ENCODE measurements at regions not wholly inside any gene's neighbourhood (a gene's known extent, or its start where the extent isn't known, plus 50 kb on each side); places are given as distances from the start of the nearest gene placed in this dataset.

DNA sequence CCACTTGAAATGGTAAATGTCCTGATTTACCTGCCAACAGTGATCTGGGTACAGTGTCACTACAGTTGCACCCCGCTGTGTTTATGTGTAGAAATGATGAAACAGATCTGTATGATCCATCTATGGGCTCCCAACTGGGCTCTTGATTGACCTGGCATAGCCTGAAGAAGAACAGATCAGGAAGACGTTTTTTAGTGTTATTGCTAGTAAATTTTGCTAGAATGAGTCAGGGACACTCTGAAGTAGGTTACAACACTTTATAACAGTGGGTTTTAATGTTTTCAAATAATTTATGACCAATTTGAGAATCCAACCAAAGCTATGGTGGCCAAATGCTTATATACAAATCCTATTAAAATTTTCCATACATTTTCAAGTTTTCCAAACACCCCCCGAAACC lies 110.3 kb downstream of the DKK1 start:
- Mint-ChIP-seq H3K36me3 (ENCODE audit: low read depth) (no peaks in the 10 kb centered on the region), H3K27ac (no peak overlapping the region), H3K9me3 (peaks cover 7% of the 10 kb centered on the region), H3K4me1 (no peaks in the 10 kb centered on the region), H3K27me3 (ENCODE audit: low read depth, poor library complexity) (no peaks in the 10 kb centered on the region), H3K4me3 (no peak overlapping the region)
- DNase-seq, result no peak
- TF ChIP-seq CTCF (IDR thresholded peaks at IDR 0.05), result no peak

GRCh38 chr10:52434734-52435133 lies 120.7 kb downstream of the DKK1 start:
- no peaks in the 10 kb centered on the region for H3K36me3 Mint-ChIP-seq (ENCODE audit: low read depth)
- no peak overlapping the region for H3K4me3 Mint-ChIP-seq
- H3K27ac Mint-ChIP-seq, result no peak overlapping the region
- H3K9me3 Mint-ChIP-seq, result no peaks in the 10 kb centered on the region
- H3K4me1 Mint-ChIP-seq, result no peaks in the 10 kb centered on the region
- DNase-seq, result no peak
- no peak for TF ChIP-seq CTCF (IDR thresholded peaks at IDR 0.05)
- no peaks in the 10 kb centered on the region for H3K27me3 Mint-ChIP-seq (ENCODE audit: low read depth, poor library complexity)

- no peak for TF ChIP-seq CTCF (IDR thresholded peaks at IDR 0.05)
- Mint-ChIP-seq H3K27ac (no peak overlapping the region), H3K36me3 (ENCODE audit: low read depth) (no peaks in the 10 kb centered on the region), H3K9me3 (no peaks in the 10 kb centered on the region), H3K27me3 (ENCODE audit: low read depth, poor library complexity) (no peaks in the 10 kb centered on the region), H3K4me1 (peaks cover 9% of the 10 kb centered on the region), H3K4me3 (no peak overlapping the region)
- no peak for DNase-seq
Measured at GRCh38 chr10:52436664-52437063, 122.6 kb downstream of the DKK1 start.

GRCh38 chr10:52437205-52437646 lies 123.1 kb downstream of the DKK1 start:
- no peak overlapping the region for H3K27ac Mint-ChIP-seq
- H3K27me3 Mint-ChIP-seq (ENCODE audit: low read depth, poor library complexity), result no peaks in the 10 kb centered on the region
- H3K4me3 Mint-ChIP-seq, result no peak overlapping the region
- no peaks in the 10 kb centered on the region for H3K36me3 Mint-ChIP-seq (ENCODE audit: low read depth)
- H3K4me1 Mint-ChIP-seq, result peaks cover 9% of the 10 kb centered on the region
- no peak for DNase-seq
- no peak for TF ChIP-seq CTCF (IDR thresholded peaks at IDR 0.05)
- H3K9me3 Mint-ChIP-seq, result no peaks in the 10 kb centered on the region

DNA sequence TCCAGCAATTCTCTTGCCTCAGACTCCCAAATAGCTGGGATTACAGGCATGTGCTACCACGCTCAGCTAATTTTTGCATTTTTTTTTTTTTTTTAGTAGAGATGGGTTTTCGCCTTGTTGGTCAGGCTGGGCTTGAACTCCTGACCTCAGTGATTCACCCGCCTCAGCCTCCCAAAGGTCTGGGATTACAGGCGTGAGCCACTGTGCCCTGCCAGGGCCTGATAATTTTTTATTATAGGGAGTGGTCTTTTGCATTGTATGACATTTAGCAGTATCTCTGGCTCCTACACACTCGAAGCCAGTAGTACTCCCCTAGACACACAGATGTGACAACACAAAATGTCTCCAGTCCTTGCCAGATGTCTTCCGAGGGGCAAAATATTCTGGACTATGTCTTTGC lies 124.0 kb downstream of the DKK1 start:
- Mint-ChIP-seq H3K27me3 (ENCODE audit: low read depth, poor library complexity) (no peaks in the 10 kb centered on the region), H3K27ac (peak overlapping the region; percentile 15), H3K4me3 (no peak overlapping the region), H3K4me1 (peaks cover 9% of the 10 kb centered on the region), H3K36me3 (ENCODE audit: low read depth) (no peaks in the 10 kb centered on the region), H3K9me3 (no peaks in the 10 kb centered on the region)
- no peak for DNase-seq
- TF ChIP-seq CTCF (IDR thresholded peaks at IDR 0.05), result no peak

DNA sequence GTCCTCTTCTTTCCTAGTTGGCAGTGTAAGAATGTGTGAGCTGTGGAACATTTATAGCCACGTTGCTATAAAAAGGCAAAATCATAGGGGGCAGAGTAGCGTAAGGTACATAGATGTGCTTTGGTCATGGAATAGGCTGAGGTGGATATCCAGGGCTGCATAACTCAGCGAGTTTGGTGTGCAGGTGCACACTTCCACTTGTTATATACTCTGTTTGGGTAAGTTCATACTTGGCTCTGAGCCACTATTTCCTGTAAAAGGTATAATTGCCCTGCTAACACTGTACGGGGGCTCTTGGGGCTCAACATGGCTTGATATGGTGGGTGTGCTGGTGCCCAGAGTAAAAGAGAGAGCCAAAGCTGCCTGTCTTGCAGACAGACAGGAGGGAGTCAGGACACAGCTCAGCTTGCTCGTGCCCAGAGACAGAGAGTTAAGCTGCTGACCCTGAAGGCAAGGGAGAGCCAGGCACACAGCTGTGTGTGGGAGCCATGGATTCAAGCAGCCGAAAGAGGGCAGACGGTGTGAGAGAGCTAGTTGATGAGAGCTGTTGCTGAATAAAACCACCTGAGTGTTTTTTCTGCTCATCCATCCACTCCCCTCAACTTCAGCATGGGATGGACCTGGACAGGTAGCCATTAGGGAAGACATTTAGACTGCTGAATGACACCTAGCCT lies 126.7 kb downstream of the DKK1 start:
- Mint-ChIP-seq H3K4me3 (no peak overlapping the region), H3K27me3 (ENCODE audit: low read depth, poor library complexity) (no peaks in the 10 kb centered on the region), H3K9me3 (no peaks in the 10 kb centered on the region), H3K36me3 (ENCODE audit: low read depth) (no peaks in the 10 kb centered on the region), H3K4me1 (peaks cover 9% of the 10 kb centered on the region), H3K27ac (peak overlapping the region; percentile 46)
- no peak for TF ChIP-seq CTCF (IDR thresholded peaks at IDR 0.05)
- DNase-seq, result peak; percentile 19

Data from nephron progenitor cell (in vitro differentiated cells).